ENCODE measurements at regions not wholly inside any gene's neighbourhood (a gene's known extent, or its start where the extent isn't known, plus 50 kb on each side); places are given as distances from the start of the nearest gene placed in this dataset.
"Not testable (repeated sequence)": the region's sequence is repeated elsewhere in the genome, so short reads cannot be mapped to it uniquely, and the experiment has no call there.

- DNase-seq, result no peak
Measured at GRCh38 chr13:50425772-50426171, 410.5 kb downstream of the KCNRG start.

GRCh38 chr13:50426927-50427326, 411.7 kb downstream of the KCNRG start:
- no peak for DNase-seq

GRCh38 chr13:50427511-50427910, 412.3 kb downstream of the KCNRG start:
- not testable (repeated sequence) for DNase-seq

GRCh38 chr13:50428183-50428877, 413.1 kb downstream of the KCNRG start:
- DNase-seq, result no peak

- no peak for DNase-seq
Measured at GRCh38 chr13:50435011-50435410, 408.5 kb downstream of the DLEU7 start.

- no peak for DNase-seq
Measured at GRCh38 chr13:50437252-50437651, 406.2 kb downstream of the DLEU7 start.

GRCh38 chr13:50438351-50438750, 405.1 kb downstream of the DLEU7 start:
- DNase-seq, result no peak

- DNase-seq, result no peak
Measured at GRCh38 chr13:50441130-50441529, 402.4 kb downstream of the DLEU7 start.

GRCh38 chr13:50444726-50445125, 398.8 kb downstream of the DLEU7 start:
- DNase-seq, result no peak

GRCh38 chr13:50446611-50447010, 396.9 kb downstream of the DLEU7 start:
- DNase-seq, result no peak

- DNase-seq, result no peak
Measured at GRCh38 chr13:50448535-50448998, 394.9 kb downstream of the DLEU7 start.

GRCh38 chr13:50449465-50449864, 394.0 kb downstream of the DLEU7 start:
- no peak for DNase-seq

- no peak for DNase-seq
Measured at GRCh38 chr13:50450279-50450678, 393.2 kb downstream of the DLEU7 start.

- no peak for DNase-seq
Measured at GRCh38 chr13:50451609-50452008, 391.9 kb downstream of the DLEU7 start.

- no peak for DNase-seq
Measured at GRCh38 chr13:50452028-50452427, 391.5 kb downstream of the DLEU7 start.

- DNase-seq, result no peak
Measured at GRCh38 chr13:50452756-50453155, 390.7 kb downstream of the DLEU7 start.

- peak; percentile 46 for DNase-seq
Measured at GRCh38 chr13:50453188-50453587, 390.3 kb downstream of the DLEU7 start.

- DNase-seq, result no peak
Measured at GRCh38 chr13:50456111-50456510, 387.4 kb downstream of the DLEU7 start.

GRCh38 chr13:50457415-50458393, 385.8 kb downstream of the DLEU7 start:
- no peak for DNase-seq

GRCh38 chr13:50459046-50459445, 384.4 kb downstream of the DLEU7 start:
- no peak for DNase-seq

GRCh38 chr13:50459658-50460057, 383.8 kb downstream of the DLEU7 start:
- DNase-seq, result no peak

- DNase-seq, result no peak
Measured at GRCh38 chr13:50460358-50460757, 383.1 kb downstream of the DLEU7 start.

GRCh38 chr13:50461189-50461588, 382.3 kb downstream of the DLEU7 start:
- DNase-seq, result no peak

GRCh38 chr13:50463719-50464118, 379.8 kb downstream of the DLEU7 start:
- DNase-seq, result no peak
